DMS53 (cell line): ENCODE measurements at regions not wholly inside any gene's neighbourhood (a gene's known extent, or its start where the extent isn't known, plus 50 kb on each side); places are given as distances from the start of the nearest gene placed in this dataset.
"Not testable (repeated sequence)": the region's sequence is repeated elsewhere in the genome, so short reads cannot be mapped to it uniquely, and the experiment has no call there.

Experiments used
- DNase-seq: peaks from one replicate; lab custom pipeline; 2025; lab: John Stamatoyannopoulos, UW

DNA sequence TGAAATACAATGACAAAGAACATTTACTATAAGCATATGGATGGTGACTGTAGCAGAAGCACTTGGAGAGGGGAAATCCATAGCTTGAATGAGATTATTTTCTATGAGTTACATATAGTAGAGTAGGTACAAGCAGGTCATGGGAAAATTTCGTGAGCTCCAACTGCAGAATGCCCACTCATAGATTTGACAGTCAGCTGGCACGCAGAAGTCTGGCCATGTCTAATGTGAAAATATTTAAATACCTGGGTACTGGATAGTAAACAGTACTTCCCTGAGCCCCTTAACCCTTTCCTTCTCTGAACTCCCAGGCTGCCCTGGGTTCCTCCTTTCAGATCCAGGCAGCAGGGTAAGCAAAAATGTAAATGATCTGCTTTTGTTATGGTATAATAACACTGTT, 209.7 kb downstream of the OTUD1 start:
- no peak for DNase-seq

GRCh38 chr10:23656735-23657134, 217.9 kb downstream of the OTUD1 start:
- DNase-seq = peak; percentile 50

DNA sequence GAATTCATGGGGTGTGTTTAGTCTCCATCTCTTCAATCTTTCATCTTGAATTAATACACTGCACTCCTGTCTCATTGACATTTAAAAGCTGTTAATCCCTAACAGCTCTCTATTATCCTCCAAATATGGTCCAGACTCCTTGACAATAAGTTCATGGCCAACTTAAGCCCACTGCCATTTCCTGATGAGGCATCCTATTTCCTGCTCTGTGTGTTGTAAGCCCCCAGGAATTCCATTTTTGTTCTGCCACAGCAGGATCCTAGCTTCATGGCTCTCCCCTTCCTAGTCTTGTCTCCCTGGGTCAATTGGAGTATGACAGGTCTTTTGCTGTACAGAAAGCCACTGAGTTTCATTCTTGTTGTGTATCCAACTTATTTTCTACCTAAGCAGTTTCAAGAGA, 218.8 kb downstream of the OTUD1 start:
- DNase-seq = no peak

DNA sequence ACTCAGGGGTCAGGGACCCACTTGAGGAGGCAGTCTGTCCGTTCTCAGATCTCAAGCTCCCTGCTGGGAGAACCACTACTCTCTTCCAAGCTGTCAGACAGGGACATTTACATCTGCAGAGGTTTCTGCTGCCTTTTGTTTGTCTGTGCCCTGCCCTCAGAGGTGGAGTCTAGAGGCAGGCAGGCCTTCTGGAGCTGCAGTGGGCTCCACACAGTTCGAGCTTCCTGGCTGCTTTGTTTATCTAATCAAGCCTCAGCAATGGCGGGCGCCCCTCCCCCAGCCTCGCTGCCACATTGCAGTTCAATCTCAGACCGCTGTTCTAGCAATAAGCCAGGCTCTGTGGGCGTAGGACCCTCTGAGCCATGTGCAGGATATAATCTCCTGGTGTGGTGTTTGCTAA, 233.0 kb downstream of the OTUD1 start:
- DNase-seq = not testable (repeated sequence)

DNA sequence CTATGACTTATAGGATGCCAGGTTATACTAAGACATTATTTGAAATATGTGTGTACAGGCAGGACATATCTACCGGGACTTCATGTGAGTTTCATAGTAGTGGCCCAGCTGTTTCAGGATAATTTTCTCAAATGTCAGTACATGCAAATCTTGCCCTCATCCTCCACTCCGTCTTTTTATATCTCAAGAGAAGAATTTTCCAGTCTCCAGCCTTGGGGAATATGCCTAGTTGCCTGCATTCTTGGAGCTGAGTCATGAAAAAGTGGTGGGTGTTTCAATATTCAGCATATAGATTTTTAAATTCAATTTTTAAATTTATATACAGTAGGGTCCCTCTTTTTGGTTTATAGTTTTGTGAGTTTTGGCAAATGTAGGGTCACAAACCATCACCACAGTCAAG, 236.7 kb downstream of the OTUD1 start:
- no peak for DNase-seq

GRCh38 chr10:23676296-23676695, 237.4 kb downstream of the OTUD1 start:
- DNase-seq = peak; percentile 81

GRCh38 chr10:23686722-23687121, 247.8 kb downstream of the OTUD1 start:
- peak; percentile 63 for DNase-seq

- DNase-seq = no peak
Observed at GRCh38 chr10:23692736-23693135, 253.9 kb downstream of the OTUD1 start.

GRCh38 chr10:23693501-23693901, 254.6 kb downstream of the OTUD1 start:
- DNase-seq = peak; percentile 65

DNA sequence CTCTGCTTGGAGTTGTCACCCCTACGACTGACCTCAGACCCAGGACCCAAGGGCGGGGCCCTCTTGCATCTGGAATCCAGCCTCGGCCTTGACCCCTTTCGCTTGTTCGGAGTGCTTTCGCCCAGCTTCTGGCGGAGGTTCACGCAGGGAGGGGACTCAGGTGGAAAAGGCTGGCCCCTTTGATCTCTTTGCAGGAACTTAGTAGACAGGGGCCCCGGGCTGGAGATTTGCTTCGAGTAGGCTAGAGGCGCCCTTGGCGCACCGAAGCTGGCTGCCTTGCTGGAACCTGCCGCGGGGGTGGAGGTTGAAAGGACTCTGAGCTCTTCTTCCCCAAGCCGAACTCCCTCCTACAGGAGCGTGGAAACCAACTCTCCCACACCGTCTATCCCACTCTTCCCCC, 255.1 kb downstream of the OTUD1 start:
- DNase-seq = peak; percentile 56

GRCh38 chr10:23694446-23694920, 255.6 kb downstream of the OTUD1 start:
- peak; percentile 68 for DNase-seq

DNA sequence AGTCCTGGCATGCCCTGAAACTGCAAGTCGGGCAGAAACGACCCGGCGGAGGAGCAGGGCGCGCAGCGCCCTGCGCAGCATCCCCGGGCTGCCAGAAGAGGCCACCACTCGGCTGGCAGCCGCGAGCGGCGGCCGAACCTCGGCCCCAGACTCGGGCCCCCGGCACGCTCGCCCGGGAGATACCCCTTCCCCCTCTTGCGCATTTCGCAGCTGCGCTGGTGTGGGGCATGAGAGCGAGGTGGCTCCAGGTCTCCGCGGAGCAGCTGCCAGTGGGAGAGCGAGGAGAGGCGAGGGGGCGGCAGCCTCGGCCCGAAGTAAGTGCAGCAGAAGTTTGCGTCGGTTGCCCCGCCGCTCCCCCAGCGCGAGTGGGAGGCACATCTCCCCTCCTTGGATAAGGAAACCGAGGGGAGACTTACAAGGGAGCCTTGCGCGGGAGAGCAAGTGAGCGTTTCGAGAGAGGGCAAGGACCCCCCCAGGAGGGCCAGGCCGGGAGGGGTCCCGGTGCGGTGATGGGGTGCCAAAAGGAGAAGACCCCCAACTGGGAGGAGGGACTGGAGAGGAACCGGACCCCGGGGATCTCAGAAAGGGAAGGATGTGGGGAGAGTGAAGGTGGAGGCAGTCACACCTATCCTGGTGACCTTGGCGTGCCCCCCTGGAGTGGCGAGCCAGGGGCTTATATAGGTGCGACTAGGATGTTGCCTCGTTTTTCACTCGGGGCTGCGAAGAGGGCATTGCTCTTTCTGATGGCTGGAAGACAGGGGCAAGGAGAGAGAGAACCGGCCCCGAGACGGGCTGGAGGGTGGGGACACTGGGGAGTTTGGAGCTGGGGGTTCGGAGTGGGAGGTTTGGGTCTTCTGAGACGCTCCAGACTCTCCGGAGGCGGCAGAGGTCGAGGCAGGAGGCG, 256.3 kb downstream of the OTUD1 start:
- peak; percentile 68 for DNase-seq

- peak; percentile 60 for DNase-seq
Observed at GRCh38 chr10:23695825-23696420, 257.0 kb downstream of the OTUD1 start.

GRCh38 chr10:23696476-23696875, 257.6 kb downstream of the OTUD1 start:
- DNase-seq = peak; percentile 90

GRCh38 chr10:23702977-23703414, 264.1 kb downstream of the OTUD1 start:
- peak; percentile 96 for DNase-seq

DNA sequence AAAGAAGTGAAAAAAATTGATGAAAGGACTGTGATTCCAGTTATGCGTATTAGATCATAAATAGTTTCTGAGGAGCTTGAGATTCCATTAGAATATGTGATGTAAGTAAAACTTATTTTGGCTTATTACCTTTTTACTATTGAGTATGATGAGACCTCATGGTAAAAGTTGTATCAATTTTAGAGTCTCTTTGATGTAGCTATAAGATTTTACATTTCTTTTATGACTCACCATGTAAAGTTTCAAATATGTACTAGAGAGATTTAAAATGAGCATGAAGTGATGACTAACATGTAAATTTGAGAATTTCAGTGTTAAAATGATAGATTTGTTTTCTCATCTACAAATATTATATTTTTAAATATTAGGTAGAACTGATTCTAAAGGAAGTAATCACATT, 276.5 kb downstream of the OTUD1 start:
- DNase-seq = no peak

DNA sequence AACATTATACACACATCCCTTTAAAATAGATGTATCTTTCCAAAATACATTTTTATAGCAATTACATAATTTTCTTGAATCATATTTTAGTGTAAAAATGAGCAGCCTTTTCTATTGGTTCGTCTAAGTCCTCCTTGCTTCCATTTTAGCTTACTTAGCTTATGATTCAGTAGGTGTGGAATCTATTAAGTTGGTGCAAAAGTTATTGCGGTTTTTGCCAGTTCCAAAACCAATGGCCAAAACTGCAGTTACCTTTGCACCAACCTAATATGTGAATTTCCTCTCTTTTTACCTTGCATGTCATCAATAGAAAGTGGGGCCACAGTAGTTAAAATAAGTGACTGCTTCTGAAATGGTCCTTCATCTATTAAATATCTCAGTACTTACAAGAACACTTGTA, 279.0 kb downstream of the OTUD1 start:
- DNase-seq = no peak

DNA sequence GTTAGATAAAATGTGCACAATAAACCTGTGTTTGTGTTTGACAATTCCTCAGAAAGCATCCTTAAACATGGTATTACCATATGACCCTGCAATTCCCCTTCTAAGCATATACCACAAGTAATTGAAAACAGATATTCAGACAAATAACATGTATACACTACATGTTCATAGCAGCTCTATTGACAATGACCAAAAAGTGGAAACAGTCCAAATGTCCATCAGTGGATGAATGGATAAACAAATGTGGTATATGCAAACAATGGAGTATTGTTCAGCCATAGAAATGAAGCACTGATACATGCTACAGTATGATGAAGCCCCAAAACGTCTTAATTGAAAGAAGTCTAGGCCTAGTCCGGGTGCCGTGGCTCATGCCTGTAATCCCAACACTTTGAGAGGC, 280.1 kb downstream of the OTUD1 start:
- no peak for DNase-seq

DNA sequence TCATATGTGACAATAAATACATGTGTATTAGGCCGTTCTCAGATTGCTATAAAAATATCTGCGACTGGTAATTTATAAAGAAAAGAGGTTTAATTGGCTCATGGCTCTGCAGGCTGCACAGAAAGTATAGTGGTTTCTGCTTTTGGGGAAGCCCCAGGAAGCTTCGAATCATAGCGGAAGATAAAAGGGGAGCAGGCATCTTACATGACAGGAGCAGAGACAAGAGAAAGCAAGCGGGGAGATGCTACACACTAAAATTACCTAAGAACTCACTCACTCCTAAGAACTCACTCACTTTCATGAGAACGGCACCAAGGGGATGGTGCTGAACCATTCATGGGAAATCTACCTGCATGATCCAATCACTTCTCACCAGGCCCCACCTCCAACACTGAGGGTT, 284.9 kb downstream of the OTUD1 start:
- no peak for DNase-seq

- no peak for DNase-seq
Observed at GRCh38 chr10:23725548-23725947, 286.7 kb downstream of the OTUD1 start.

- DNase-seq = peak; percentile 24
Observed at GRCh38 chr10:23742368-23742767, 303.5 kb downstream of the OTUD1 start.

DNA sequence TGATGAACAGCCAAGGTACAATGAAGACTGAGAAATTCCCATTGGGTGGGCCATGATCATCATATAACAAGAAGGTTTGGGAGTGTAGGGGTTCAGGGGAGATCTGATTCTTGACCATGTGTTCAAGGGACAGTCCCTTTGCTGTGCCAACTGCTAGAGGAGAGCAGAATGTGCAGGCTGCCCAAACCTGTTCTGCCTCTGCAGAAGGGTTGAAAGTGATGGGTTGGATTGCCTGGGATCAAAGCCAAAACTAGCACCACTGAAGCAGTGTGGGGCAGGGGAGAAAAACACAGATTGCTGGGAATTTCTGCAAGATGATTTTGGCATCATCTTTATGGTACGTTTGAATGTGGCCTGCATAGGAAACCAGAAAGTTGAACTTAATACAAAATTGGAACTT, 303.9 kb downstream of the OTUD1 start:
- DNase-seq = peak; percentile 62

DNA sequence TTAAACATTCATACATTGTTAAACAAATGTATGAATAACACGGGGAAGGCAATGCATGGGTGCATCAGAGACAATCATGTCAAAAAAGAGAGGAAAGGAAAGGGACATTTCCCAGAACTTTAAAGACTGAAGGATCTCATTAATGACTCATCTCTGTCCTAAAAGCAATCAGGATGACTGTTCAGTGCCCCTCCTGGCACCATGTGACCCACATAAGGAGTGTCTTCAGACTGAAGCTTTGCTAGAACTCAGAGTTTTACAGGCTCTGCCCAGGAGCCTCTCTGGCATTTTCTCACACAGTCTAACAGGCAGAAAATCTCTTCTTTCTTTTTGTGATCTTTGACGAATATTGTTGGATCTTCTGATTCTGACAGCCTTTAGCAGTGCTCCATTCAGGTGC, 315.3 kb downstream of the OTUD1 start:
- peak; percentile 57 for DNase-seq
